Endodermal cell (in vitro differentiated cells): ENCODE measurements at regions not wholly inside any gene's neighbourhood (a gene's known extent, or its start where the extent isn't known, plus 50 kb on each side); places are given as distances from the start of the nearest gene placed in this dataset.

Experiments used
- DNase-seq: peaks from one replicate; pipeline ENCODE4 v3.0.0-alpha.2; 2017
- H3K27ac ChIP-seq: 2 replicates; pipeline ENCODE4 v1.5.1; 2013; ENCODE audit warnings: mild to moderate bottlenecking, low read depth, low read length, moderate library complexity
- H3K27me3 ChIP-seq: 2 replicates; pipeline ENCODE4 v1.6.1; 2013; ENCODE audit warnings: mild to moderate bottlenecking, low read length, moderate library complexity; ENCODE audit not compliant: insufficient read depth, control insufficient read depth, poor library complexity, severe bottlenecking
- H3K36me3 ChIP-seq: 2 replicates; pipeline ENCODE4 v1.7.0; 2013; ENCODE audit warnings: mild to moderate bottlenecking, low read length, moderate library complexity; ENCODE audit not compliant: control insufficient read depth, insufficient read depth
- H3K4me1 ChIP-seq: one replicate; pipeline ENCODE4 v1.7.0; 2013; ENCODE audit warnings: low read length; ENCODE audit not compliant: control insufficient read depth, insufficient read depth
- H3K4me3 ChIP-seq: 2 replicates; pipeline ENCODE4 v1.5.1; 2013; ENCODE audit warnings: mild to moderate bottlenecking, low read length, moderate library complexity
- H3K9ac ChIP-seq: 2 replicates; pipeline ENCODE4 v1.6.1; 2013; ENCODE audit warnings: mild to moderate bottlenecking, low read length, moderate library complexity; ENCODE audit not compliant: poor library complexity, severe bottlenecking; ENCODE audit errors: extremely low read depth
- H3K9me3 ChIP-seq: 2 replicates; pipeline ENCODE4 v1.6.1; 2013; ENCODE audit warnings: mild to moderate bottlenecking, low read length, moderate library complexity; ENCODE audit not compliant: control insufficient read depth
- H3K27ac Mint-ChIP-seq: 2 replicates; pipeline ENCODE4 v1.8.0; 2020; ENCODE audit warnings: mixed read lengths
- H3K27me3 Mint-ChIP-seq: 2 replicates; pipeline ENCODE4 v1.8.0; 2021; ENCODE audit warnings: mild to moderate bottlenecking, mixed read lengths; ENCODE audit not compliant: insufficient read depth
- H3K36me3 Mint-ChIP-seq: 2 replicates; pipeline ENCODE4 v1.8.0; 2020; ENCODE audit warnings: low read depth, mixed read lengths
- H3K4me1 Mint-ChIP-seq: 2 replicates; pipeline ENCODE4 v1.8.0; 2020; ENCODE audit warnings: mixed read lengths
- H3K4me3 Mint-ChIP-seq: 2 replicates; pipeline ENCODE4 v1.8.0; 2020; ENCODE audit warnings: mild to moderate bottlenecking, moderate library complexity, mixed read lengths
- H3K9me3 Mint-ChIP-seq: 2 replicates; pipeline ENCODE4 v1.8.0; 2020; ENCODE audit warnings: mild to moderate bottlenecking, mixed read lengths
- WGBS, 2 experiments: methylation state at CpG; one replicate each; pipeline versions ENCODE4 v1.1.5 to v1.1.7; 2013; ENCODE audit warnings: missing lambda C conversion rate in 2 of 2, mixed read lengths in 1 of 2; ENCODE audit not compliant: insufficient coverage in 1 of 2, insufficient read length in 1 of 2; 5-methylcytosine and 5-hydroxymethylcytosine counted together
- TF ChIP-seq, protein P1 (sequence below): fragments of 200-600 bp; sonication (generic); conservative IDR thresholded peaks from 2 replicates; pipeline ENCODE4 v1.5.0; 2021; ENCODE audit warnings: antibody characterized with exemption, mild to moderate bottlenecking

- H3K4me3 Mint-ChIP-seq: no peak overlapping the region
- H3K27ac Mint-ChIP-seq: no peak overlapping the region
- TF ChIP-seq, protein P1, sequence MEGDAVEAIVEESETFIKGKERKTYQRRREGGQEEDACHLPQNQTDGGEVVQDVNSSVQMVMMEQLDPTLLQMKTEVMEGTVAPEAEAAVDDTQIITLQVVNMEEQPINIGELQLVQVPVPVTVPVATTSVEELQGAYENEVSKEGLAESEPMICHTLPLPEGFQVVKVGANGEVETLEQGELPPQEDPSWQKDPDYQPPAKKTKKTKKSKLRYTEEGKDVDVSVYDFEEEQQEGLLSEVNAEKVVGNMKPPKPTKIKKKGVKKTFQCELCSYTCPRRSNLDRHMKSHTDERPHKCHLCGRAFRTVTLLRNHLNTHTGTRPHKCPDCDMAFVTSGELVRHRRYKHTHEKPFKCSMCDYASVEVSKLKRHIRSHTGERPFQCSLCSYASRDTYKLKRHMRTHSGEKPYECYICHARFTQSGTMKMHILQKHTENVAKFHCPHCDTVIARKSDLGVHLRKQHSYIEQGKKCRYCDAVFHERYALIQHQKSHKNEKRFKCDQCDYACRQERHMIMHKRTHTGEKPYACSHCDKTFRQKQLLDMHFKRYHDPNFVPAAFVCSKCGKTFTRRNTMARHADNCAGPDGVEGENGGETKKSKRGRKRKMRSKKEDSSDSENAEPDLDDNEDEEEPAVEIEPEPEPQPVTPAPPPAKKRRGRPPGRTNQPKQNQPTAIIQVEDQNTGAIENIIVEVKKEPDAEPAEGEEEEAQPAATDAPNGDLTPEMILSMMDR: no peak
- no peak overlapping the region for H3K4me3 ChIP-seq
- H3K27me3 Mint-ChIP-seq: no peaks in the 10 kb centered on the region
- H3K4me1 Mint-ChIP-seq: peaks cover 41% of the 10 kb centered on the region
- no peak for DNase-seq
- no peak overlapping the region for H3K27ac ChIP-seq
- no peaks in the 10 kb centered on the region for H3K27me3 ChIP-seq
- H3K9me3 ChIP-seq: no peaks in the 10 kb centered on the region
- H3K36me3 Mint-ChIP-seq: no peaks in the 10 kb centered on the region
- peaks cover 2% of the 10 kb centered on the region for H3K4me1 ChIP-seq
- no peaks in the 10 kb centered on the region for H3K9me3 Mint-ChIP-seq
- no peak overlapping the region for H3K9ac ChIP-seq
- no peaks in the 10 kb centered on the region for H3K36me3 ChIP-seq
- WGBS, 2 experiments: 88 to 97% methylated on average over 3 of the region's 3 CpGs
Observed at GRCh38 chr4:36553453-36553852, 272.0 kb downstream of the DTHD1 start.

- Histone ChIP-seq H3K27ac (no peak overlapping the region), H3K9me3 (no peaks in the 10 kb centered on the region), H3K27me3 (no peaks in the 10 kb centered on the region), H3K4me3 (no peak overlapping the region), H3K9ac (no peak overlapping the region), H3K36me3 (no peaks in the 10 kb centered on the region), H3K4me1 (no peaks in the 10 kb centered on the region)
- no peaks in the 10 kb centered on the region for H3K36me3 Mint-ChIP-seq
- no peak overlapping the region for H3K27ac Mint-ChIP-seq
- no peak overlapping the region for H3K4me3 Mint-ChIP-seq
- TF ChIP-seq, protein P1: no peak
- peaks cover 2% of the 10 kb centered on the region for H3K9me3 Mint-ChIP-seq
- no peak for DNase-seq
- H3K4me1 Mint-ChIP-seq: peaks cover 32% of the 10 kb centered on the region
- H3K27me3 Mint-ChIP-seq: no peaks in the 10 kb centered on the region
Observed at GRCh38 chr4:36556984-36557383, 275.6 kb downstream of the DTHD1 start.

DNA sequence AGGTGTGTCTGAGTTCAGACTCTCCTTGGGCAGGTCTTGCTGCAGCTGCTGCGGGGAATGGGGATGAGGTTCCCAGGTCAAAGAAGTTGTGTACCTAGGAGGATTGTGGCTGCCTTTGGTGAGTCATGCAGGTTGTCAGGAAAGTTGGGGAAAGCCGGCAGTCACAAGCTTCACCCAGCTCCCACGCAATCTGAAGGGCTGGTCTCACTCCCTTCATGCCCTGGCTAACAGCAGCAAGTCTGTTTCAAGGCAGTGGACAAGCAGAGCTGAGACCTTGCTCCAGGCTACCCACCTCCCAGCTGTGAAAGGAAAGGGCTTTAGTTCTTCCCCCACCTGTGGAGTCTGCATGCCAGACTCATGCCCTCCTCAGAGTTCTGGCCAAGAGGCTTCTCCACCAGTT, 287.2 kb downstream of the DTHD1 start:
- H3K4me3 ChIP-seq: no peak overlapping the region
- 73 to 86% methylated on average over 3 of the region's 3 CpGs for WGBS, 2 experiments

More for the DNA sequence above, 287.2 kb downstream of the DTHD1 start:
- Mint-ChIP-seq H3K36me3 (peaks cover 4% of the 10 kb centered on the region), H3K4me3 (no peak overlapping the region), H3K27me3 (peaks cover 2% of the 10 kb centered on the region), H3K4me1 (peaks cover 16% of the 10 kb centered on the region), H3K27ac (peak overlapping the region; percentile 6), H3K9me3 (peaks cover 7% of the 10 kb centered on the region)
- Histone ChIP-seq H3K36me3 (no peaks in the 10 kb centered on the region), H3K27ac (no peak overlapping the region), H3K4me1 (peaks cover 4% of the 10 kb centered on the region), H3K9ac (no peak overlapping the region), H3K9me3 (no peaks in the 10 kb centered on the region), H3K27me3 (no peaks in the 10 kb centered on the region)
- DNase-seq: no peak
- TF ChIP-seq, protein P1: no peak
